Heart left ventricle (tissue), 13 donors: ENCODE measurements at regions not wholly inside any gene's neighbourhood (a gene's known extent, or its start where the extent isn't known, plus 50 kb on each side); places are given as distances from the start of the nearest gene placed in this dataset.

Experiments
- CTCF ChIP-seq, 12 donors: fragments of 200-600 bp; sonication (generic) in 4 of 12; IDR thresholded peaks; one replicate each; pipeline versions ENCODE4 v1.5.0 to v1.8.0; 2018 to 2022; ENCODE audit warnings: antibody characterized with exemption in 12 of 12, mild to moderate bottlenecking in 5 of 12
- POLR2A ChIP-seq, 2 donors: fragments of 450-650 bp; IDR thresholded peaks; one replicate each; pipeline ENCODE4 v1.6.1; 2017; ENCODE audit warnings: antibody characterized with exemption in 2 of 2, mild to moderate bottlenecking in 2 of 2, moderate library complexity in 2 of 2
- donor health status: ischemic (EF 13 %, LVEDD 7.1; RV severe dilation, severe dysfunction).
- donor health status: DM: no; HTN: yes; CAD: no.
- donor health status: DM: no; HTN: no; CAD: no.
- donor health status: ischemic (EF 25% LVEDD 6.9; RV normal size, moderate dysfunction).
- donor health status: ischemic (EF 25% LVEDD 5.7; RV mildly dilated, moderate dysfunction).
- donor health status: ischemic (EF 35%, LVEDD 5.7; RV mildly dilated, moderate dysfunction).
- donor health status: nonischemic (EF 11% LVEDD 7.7; RV severe dilation, severe dysfunction).
- donor health status: DM: yes; HTN: yes; CAD: no.
- donor health status: PGD.
- donor health status: ischemic (EF 29% LVEDD 5.4; RV normal size, mild dysfunction).
- donor health status: nonischemic (EF 23%, LVEDD 6.1; RV moderate dilation, normal function).

- TF ChIP-seq CTCF (IDR thresholded peaks at IDR 0.05) (no peak), POLR2A (IDR thresholded peaks at IDR 0.05) (no peak)
Measured at GRCh38 chr1:95660736-95661135, 426.7 kb downstream of the RWDD3 start.
